ENCODE measurements at regions not wholly inside any gene's neighbourhood (a gene's known extent, or its start where the extent isn't known, plus 50 kb on each side); places are given as distances from the start of the nearest gene placed in this dataset.

GRCh38 chr5:5006548-5006947 lies 133.6 kb upstream of the ADAMTS16 start:
- TF ChIP-seq EZH2 (optimal IDR thresholded peaks at IDR 0.05; ENCODE audit: low read depth, low read length) (no peak), CTCF (IDR thresholded peaks at IDR 0.05; ENCODE audit: low read length) (no peak)

Measured in MM.1S (cell line).